Fibroblast of lung (primary cell): ENCODE measurements at regions not wholly inside any gene's neighbourhood (a gene's known extent, or its start where the extent isn't known, plus 50 kb on each side); places are given as distances from the start of the nearest gene placed in this dataset.

Experiments used
- DNase-seq, 2 donors: peaks; one replicate each; pipeline versions ENCODE4 v3.0.0 to v3.0.0-alpha.2; 2010; ENCODE audit warnings: low read depth in 2 of 2
- H2AFZ ChIP-seq: 2 replicates; pipeline ENCODE4 v1.5.1; 2012; ENCODE audit warnings: low read length, control low read depth, inconsistent platforms
- H3K27ac ChIP-seq: 2 replicates; pipeline ENCODE4 v1.5.1; 2011; ENCODE audit warnings: low read length, control low read depth; ENCODE audit not compliant: insufficient read depth
- H3K27me3 ChIP-seq: 2 replicates; pipeline ENCODE4 v1.5.1; 2011; ENCODE audit warnings: mild to moderate bottlenecking, low read length; ENCODE audit not compliant: control insufficient read depth, insufficient read depth
- H3K36me3 ChIP-seq: 2 replicates; pipeline ENCODE4 v1.5.1; 2011; ENCODE audit warnings: low read length; ENCODE audit not compliant: control insufficient read depth, insufficient read depth
- H3K4me1 ChIP-seq: 2 replicates; pipeline ENCODE4 v1.5.1; 2011; ENCODE audit warnings: low read length; ENCODE audit not compliant: control insufficient read depth, insufficient read depth; ENCODE audit errors: extremely low read depth
- H3K4me2 ChIP-seq: 2 replicates; pipeline ENCODE4 v1.5.1; 2011; ENCODE audit warnings: low read length, control low read depth; ENCODE audit not compliant: insufficient read depth; ENCODE audit errors: extremely low read depth
- H3K4me3 ChIP-seq, 4 experiments: fragments of 200-600 bp in 1 of 4; sonication (generic) in 1 of 4; replicated peaks in 1 of 4; 2 replicates each; pipeline ENCODE4 v1.5.1; 2011 to 2016; ENCODE audit warnings: low read length in 4 of 4, low read depth in 3 of 4, mild to moderate bottlenecking in 3 of 4, control low read depth in 2 of 4, inconsistent platforms in 1 of 4, mixed read lengths in 1 of 4; ENCODE audit not compliant: insufficient read depth in 1 of 4; ENCODE audit errors: control extremely low read depth in 1 of 4
- H3K79me2 ChIP-seq: 2 replicates; pipeline ENCODE4 v1.5.1; 2012; ENCODE audit warnings: mild to moderate bottlenecking, low read length, inconsistent platforms; ENCODE audit not compliant: control insufficient read depth, insufficient read depth
- H3K9ac ChIP-seq: 2 replicates; pipeline ENCODE4 v1.5.1; 2011; ENCODE audit warnings: mild to moderate bottlenecking, low read length, control low read depth; ENCODE audit not compliant: insufficient read depth
- H3K9me3 ChIP-seq: 2 replicates; pipeline ENCODE4 v1.5.1; 2012; ENCODE audit warnings: low read depth, low read length; ENCODE audit not compliant: control insufficient read depth, insufficient read depth
- H4K20me1 ChIP-seq: 2 replicates; pipeline ENCODE4 v1.5.1; 2011; ENCODE audit warnings: low read length; ENCODE audit not compliant: control insufficient read depth, insufficient read depth; ENCODE audit errors: extremely low read depth
- EZH2 ChIP-seq: IDR thresholded peaks from 2 replicates; pipeline ENCODE4 v1.5.1; 2012; ENCODE audit warnings: low read length, control low read depth, mild to moderate bottlenecking; ENCODE audit errors: missing control alignments
- TF ChIP-seq, protein P1 (sequence below), 2 donors: IDR thresholded peaks in 1 of 2; conservative IDR thresholded peaks in 1 of 2; 1 replicate in 1 of 2; 2 replicates in 1 of 2; pipeline ENCODE4 v1.5.1; 2011 to 2012; ENCODE audit warnings: low read length in 2 of 2, control low read depth in 1 of 2, inconsistent platforms in 1 of 2, low read depth in 1 of 2, mild to moderate bottlenecking in 1 of 2

DNA sequence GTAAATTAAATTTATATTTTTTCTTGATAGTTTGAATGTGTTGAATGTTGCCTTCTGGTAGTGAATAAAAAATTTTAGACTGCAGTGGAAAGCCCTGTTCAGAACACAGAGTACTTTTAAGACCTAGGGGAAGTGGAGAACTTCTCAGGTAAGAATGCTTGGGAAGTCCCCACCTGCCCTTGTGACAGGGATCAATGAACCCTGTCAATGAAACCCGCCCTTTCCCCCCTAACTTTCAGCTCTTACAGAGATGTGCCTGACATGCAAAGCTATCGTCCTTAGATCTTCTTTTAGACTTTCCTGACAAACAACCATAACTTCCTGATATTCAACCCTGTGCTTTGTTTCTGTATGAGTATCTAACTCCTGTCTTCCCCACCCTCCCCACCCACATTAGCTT lies 562.7 kb downstream of the TLE4 start:
- no peaks in the 10 kb centered on the region for H3K9me3 ChIP-seq
- H3K4me1 ChIP-seq, result no peaks in the 10 kb centered on the region
- no peak overlapping the region for H3K9ac ChIP-seq
- H3K4me2 ChIP-seq, result no peak overlapping the region
- no peaks in the 10 kb centered on the region for H4K20me1 ChIP-seq
- TF ChIP-seq, protein P1, sequence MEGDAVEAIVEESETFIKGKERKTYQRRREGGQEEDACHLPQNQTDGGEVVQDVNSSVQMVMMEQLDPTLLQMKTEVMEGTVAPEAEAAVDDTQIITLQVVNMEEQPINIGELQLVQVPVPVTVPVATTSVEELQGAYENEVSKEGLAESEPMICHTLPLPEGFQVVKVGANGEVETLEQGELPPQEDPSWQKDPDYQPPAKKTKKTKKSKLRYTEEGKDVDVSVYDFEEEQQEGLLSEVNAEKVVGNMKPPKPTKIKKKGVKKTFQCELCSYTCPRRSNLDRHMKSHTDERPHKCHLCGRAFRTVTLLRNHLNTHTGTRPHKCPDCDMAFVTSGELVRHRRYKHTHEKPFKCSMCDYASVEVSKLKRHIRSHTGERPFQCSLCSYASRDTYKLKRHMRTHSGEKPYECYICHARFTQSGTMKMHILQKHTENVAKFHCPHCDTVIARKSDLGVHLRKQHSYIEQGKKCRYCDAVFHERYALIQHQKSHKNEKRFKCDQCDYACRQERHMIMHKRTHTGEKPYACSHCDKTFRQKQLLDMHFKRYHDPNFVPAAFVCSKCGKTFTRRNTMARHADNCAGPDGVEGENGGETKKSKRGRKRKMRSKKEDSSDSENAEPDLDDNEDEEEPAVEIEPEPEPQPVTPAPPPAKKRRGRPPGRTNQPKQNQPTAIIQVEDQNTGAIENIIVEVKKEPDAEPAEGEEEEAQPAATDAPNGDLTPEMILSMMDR (conservative IDR thresholded peaks at IDR 0.05 in 1 of 2, IDR thresholded peaks at IDR 0.05 in 1 of 2; ENCODE audit: low read depth in 1 of 2, low read length in 2 of 2), result no peak
- TF ChIP-seq EZH2, result no peak
- no peak for DNase-seq
- no peaks in the 10 kb centered on the region for H3K27me3 ChIP-seq
- no peaks in the 10 kb centered on the region for H3K36me3 ChIP-seq
- H3K4me3 ChIP-seq, result no peak overlapping the region
- no peak overlapping the region for H3K27ac ChIP-seq
- no peak overlapping the region for H2AFZ ChIP-seq
- no peaks in the 10 kb centered on the region for H3K79me2 ChIP-seq

DNA sequence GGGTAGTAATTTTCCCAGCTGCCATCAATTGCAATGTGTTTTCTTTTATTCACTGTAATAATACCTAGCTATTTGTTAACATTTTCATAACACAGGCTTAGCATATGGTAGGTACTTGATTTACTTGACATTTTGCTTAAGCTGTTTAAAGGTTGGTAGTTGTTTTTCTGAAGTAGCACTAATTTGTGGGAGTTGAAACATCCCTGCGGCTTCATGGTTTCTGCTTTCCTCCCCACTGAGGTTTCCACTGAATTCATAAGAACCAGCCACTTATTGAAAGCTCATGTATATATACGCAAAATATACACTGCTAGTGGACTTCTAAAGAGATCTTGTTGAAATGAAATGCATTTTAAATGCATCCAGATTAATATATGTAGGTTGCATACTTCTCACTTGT lies 559.9 kb downstream of the TLE4 start:
- Histone ChIP-seq H3K36me3 (no peaks in the 10 kb centered on the region), H4K20me1 (no peaks in the 10 kb centered on the region), H3K9ac (no peak overlapping the region), H2AFZ (no peak overlapping the region), H3K4me1 (no peaks in the 10 kb centered on the region), H3K27me3 (no peaks in the 10 kb centered on the region), H3K27ac (no peak overlapping the region), H3K79me2 (no peaks in the 10 kb centered on the region), H3K4me2 (no peak overlapping the region), H3K9me3 (no peaks in the 10 kb centered on the region), H3K4me3 (no peak overlapping the region)
- TF ChIP-seq, protein P1 (conservative IDR thresholded peaks at IDR 0.05 in 1 of 2, IDR thresholded peaks at IDR 0.05 in 1 of 2; ENCODE audit: low read depth in 1 of 2, low read length in 2 of 2), result no peak
- TF ChIP-seq EZH2, result no peak
- no peak for DNase-seq

DNA sequence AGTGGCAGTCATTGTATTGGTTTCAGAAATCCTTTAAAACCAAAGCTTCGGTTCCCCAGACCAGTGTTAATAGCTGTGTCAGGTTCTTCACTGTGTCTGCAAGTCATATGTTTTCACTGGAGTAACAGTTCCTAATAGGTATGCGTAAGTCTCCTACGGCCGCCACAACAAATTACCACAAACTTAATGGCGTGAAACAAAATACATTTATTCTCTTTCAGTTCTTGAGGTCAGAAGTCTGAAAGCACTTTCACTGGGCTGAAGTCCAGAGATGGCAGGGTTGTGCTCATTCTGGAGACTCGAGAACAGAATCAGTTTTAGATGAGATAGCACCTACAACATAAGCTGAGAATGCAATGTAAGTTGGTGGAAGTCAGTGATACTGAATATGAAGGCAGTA lies 556.2 kb downstream of the TLE4 start:
- Histone ChIP-seq H3K4me1 (no peaks in the 10 kb centered on the region), H3K9ac (no peak overlapping the region), H3K36me3 (no peaks in the 10 kb centered on the region), H2AFZ (no peak overlapping the region), H3K27me3 (no peaks in the 10 kb centered on the region), H3K4me2 (no peak overlapping the region), H3K27ac (no peak overlapping the region), H4K20me1 (no peaks in the 10 kb centered on the region), H3K9me3 (no peaks in the 10 kb centered on the region), H3K79me2 (no peaks in the 10 kb centered on the region), H3K4me3 (no peak overlapping the region)
- TF ChIP-seq, protein P1 (conservative IDR thresholded peaks at IDR 0.05 in 1 of 2, IDR thresholded peaks at IDR 0.05 in 1 of 2; ENCODE audit: low read depth in 1 of 2, low read length in 2 of 2), result no peak
- TF ChIP-seq EZH2, result no peak
- DNase-seq, result peak in 1 of 2 donors; percentile 59
